ENCODE measurements at regions not wholly inside any gene's neighbourhood (a gene's known extent, or its start where the extent isn't known, plus 50 kb on each side); places are given as distances from the start of the nearest gene placed in this dataset.
"Not testable (repeated sequence)": the region's sequence is repeated elsewhere in the genome, so short reads cannot be mapped to it uniquely, and the experiment has no call there.

- no peaks in the 10 kb centered on the region for H3K9me3 ChIP-seq (replicated peaks in 1 of 11)
- no peak overlapping the region for H3K4me3 ChIP-seq
- H3K27me3 ChIP-seq = no peaks in the 10 kb centered on the region
- H4K20me1 ChIP-seq = no peaks in the 10 kb centered on the region
- no peaks in the 10 kb centered on the region for H3K4me1 ChIP-seq
- no peak overlapping the region for H3K27ac ChIP-seq
- no peaks in the 10 kb centered on the region for H3K36me3 ChIP-seq
- H3K4me2 ChIP-seq = no peak overlapping the region
- TF ChIP-seq Cebpa-rat (IDR thresholded peaks at IDR 0.05) = no peak
- H3K9ac ChIP-seq = no peak overlapping the region
Observed at GRCh38 chr17:22102177-22102576, 409.9 kb downstream of the KCNJ18 start.

GRCh38 chr17:22116720-22117119 is 424.4 kb downstream of the KCNJ18 start:
- H3K4me3 ChIP-seq; H3K9me3 ChIP-seq (replicated peaks in 1 of 11); H3K36me3 ChIP-seq; H3K9ac ChIP-seq; H4K20me1 ChIP-seq; H3K27me3 ChIP-seq; H3K4me2 ChIP-seq; H3K27ac ChIP-seq; H3K4me1 ChIP-seq: not testable (repeated sequence)

GRCh38 chr17:22117401-22117800 is 425.1 kb downstream of the KCNJ18 start:
- H3K9me3 ChIP-seq (replicated peaks in 1 of 11); H3K4me2 ChIP-seq: not testable (repeated sequence)

DNA sequence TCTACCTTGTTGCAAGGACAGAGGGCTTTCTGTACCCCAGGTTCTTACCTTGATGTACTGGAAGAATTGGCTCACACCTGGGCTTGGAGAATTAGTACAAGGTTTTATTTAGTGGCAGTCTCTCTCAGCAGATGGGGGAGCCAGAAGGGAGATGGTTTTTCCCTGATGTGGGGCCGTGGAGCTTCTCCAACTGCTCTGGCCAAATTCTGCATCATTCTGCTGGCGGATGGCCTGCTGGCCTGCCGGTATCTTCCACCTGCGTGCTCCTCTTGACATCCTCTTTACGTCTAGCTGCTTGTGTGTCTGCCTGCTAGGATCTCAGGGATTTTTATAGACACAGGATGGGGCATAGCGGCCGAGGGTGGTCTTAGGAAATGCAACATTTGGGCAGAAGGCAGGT is 426.7 kb downstream of the KCNJ18 start:
- H3K27me3 ChIP-seq = not testable (repeated sequence)

More at GRCh38 chr17:22117401-22117800, 425.1 kb downstream of the KCNJ18 start:
- H3K9ac ChIP-seq, H3K4me1 ChIP-seq, H3K4me3 ChIP-seq, H3K36me3 ChIP-seq, H3K27ac ChIP-seq, H3K27me3 ChIP-seq, H4K20me1 ChIP-seq: not testable (repeated sequence)

GRCh38 chr17:22119751-22120150 is 427.4 kb downstream of the KCNJ18 start:
- H3K36me3 ChIP-seq; H3K4me3 ChIP-seq; H3K9me3 ChIP-seq (replicated peaks in 1 of 11): not testable (repeated sequence)

More for the DNA sequence above, 426.7 kb downstream of the KCNJ18 start:
- H4K20me1 ChIP-seq; H3K4me2 ChIP-seq; H3K27ac ChIP-seq; H3K9me3 ChIP-seq (replicated peaks in 1 of 11); H3K9ac ChIP-seq; H3K4me1 ChIP-seq; H3K36me3 ChIP-seq; H3K4me3 ChIP-seq: not testable (repeated sequence)

GRCh38 chr17:22123536-22124281 is 431.4 kb downstream of the KCNJ18 start:
- Histone ChIP-seq H3K4me2 (no peak overlapping the region), H3K27ac (no peak overlapping the region), H3K4me1 (no peaks in the 10 kb centered on the region), H4K20me1 (no peaks in the 10 kb centered on the region), H3K9ac (no peak overlapping the region), H3K36me3 (no peaks in the 10 kb centered on the region), H3K4me3 (no peak overlapping the region), H3K9me3 (replicated peaks in 1 of 11) (no peaks in the 10 kb centered on the region), H3K27me3 (no peaks in the 10 kb centered on the region)
- no peak for TF ChIP-seq Cebpa-rat (IDR thresholded peaks at IDR 0.05)

More at GRCh38 chr17:22119751-22120150, 427.4 kb downstream of the KCNJ18 start:
- not testable (repeated sequence) for H3K9ac ChIP-seq, H4K20me1 ChIP-seq, H3K4me2 ChIP-seq, H3K27me3 ChIP-seq, H3K27ac ChIP-seq, H3K4me1 ChIP-seq

- H3K4me2 ChIP-seq = no peak overlapping the region
- no peaks in the 10 kb centered on the region for H4K20me1 ChIP-seq
- H3K4me3 ChIP-seq = no peak overlapping the region
- H3K36me3 ChIP-seq = no peaks in the 10 kb centered on the region
- no peaks in the 10 kb centered on the region for H3K27me3 ChIP-seq
- no peak overlapping the region for H3K9ac ChIP-seq
- no peak overlapping the region for H3K27ac ChIP-seq
- no peaks in the 10 kb centered on the region for H3K4me1 ChIP-seq
- H3K9me3 ChIP-seq (replicated peaks in 1 of 11) = no peaks in the 10 kb centered on the region
- no peak for TF ChIP-seq Cebpa-rat (IDR thresholded peaks at IDR 0.05)
Observed at GRCh38 chr17:22128171-22128570, 435.8 kb downstream of the KCNJ18 start.

DNA sequence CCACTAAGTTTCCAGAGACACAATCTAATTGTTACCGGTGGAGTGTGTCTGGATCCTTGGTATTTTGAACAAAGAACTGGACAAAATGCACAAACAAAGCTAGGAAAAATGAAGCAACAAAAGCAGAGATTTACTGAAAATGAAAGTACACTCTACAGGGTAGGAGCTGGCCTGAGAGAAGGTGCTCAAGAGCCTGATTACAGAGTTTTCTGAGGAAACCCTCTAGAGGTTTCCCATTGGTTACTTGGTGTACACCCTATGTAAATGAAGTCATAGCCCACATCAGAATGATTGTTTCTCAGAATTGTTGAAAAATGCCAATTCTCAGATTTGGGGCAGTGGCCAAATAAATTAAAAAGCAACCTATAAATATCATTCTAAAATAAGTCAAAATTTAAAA is 436.4 kb downstream of the KCNJ18 start:
- Histone ChIP-seq H3K4me2 (no peak overlapping the region), H3K4me1 (no peaks in the 10 kb centered on the region), H4K20me1 (no peaks in the 10 kb centered on the region), H3K9ac (no peak overlapping the region), H3K4me3 (no peak overlapping the region), H3K27ac (no peak overlapping the region), H3K27me3 (no peaks in the 10 kb centered on the region), H3K36me3 (no peaks in the 10 kb centered on the region), H3K9me3 (replicated peaks in 1 of 11) (no peaks in the 10 kb centered on the region)
- no peak for TF ChIP-seq Cebpa-rat (IDR thresholded peaks at IDR 0.05)

DNA sequence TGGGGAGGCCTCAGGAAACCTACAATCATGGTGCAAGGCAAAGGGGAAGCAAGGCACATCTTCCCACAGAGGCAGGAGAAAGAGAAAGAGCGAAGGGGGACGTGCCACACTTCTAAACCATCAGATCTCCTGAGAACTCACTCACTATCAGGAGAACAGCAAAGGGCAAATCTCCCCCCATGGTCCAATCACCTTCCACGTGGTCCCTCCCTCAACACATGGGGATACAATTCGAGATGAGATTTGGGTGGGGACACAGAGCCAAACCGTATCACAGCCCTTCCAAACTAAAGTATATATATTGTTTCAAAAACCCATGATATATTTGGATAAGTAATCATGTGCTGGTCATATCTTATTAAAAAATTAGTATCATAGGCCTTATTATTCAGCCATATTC is 437.6 kb downstream of the KCNJ18 start:
- H3K36me3 ChIP-seq; H4K20me1 ChIP-seq; H3K4me1 ChIP-seq; H3K9me3 ChIP-seq (replicated peaks in 1 of 11); H3K9ac ChIP-seq; H3K27ac ChIP-seq; H3K27me3 ChIP-seq; H3K4me2 ChIP-seq; H3K4me3 ChIP-seq: not testable (repeated sequence)

DNA sequence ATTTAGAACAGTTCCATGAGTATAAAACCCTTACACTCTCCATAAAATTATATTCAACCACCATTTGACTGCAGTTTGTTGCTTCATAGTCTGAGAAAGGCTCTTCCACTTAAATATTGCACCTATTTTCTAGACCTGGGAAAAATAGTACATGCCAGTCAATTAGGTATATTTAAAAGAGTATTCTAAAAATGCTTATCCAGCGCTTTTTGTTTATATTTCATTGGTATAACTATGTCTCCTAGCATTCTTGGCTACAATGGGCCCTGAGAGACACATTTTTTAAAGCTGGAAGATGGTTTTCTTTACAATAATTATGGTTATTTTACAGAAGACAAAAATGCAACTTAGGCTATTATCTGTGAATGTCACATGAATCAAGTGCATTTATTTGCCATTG is 439.4 kb downstream of the KCNJ18 start:
- H3K9me3 ChIP-seq (replicated peaks in 1 of 11) = no peaks in the 10 kb centered on the region
- H3K9ac ChIP-seq = no peak overlapping the region
- H3K4me1 ChIP-seq = no peaks in the 10 kb centered on the region
- no peak overlapping the region for H3K4me2 ChIP-seq
- no peaks in the 10 kb centered on the region for H3K36me3 ChIP-seq
- H3K27ac ChIP-seq = no peak overlapping the region
- TF ChIP-seq Cebpa-rat (IDR thresholded peaks at IDR 0.05) = no peak
- no peaks in the 10 kb centered on the region for H4K20me1 ChIP-seq
- H3K4me3 ChIP-seq = no peak overlapping the region
- H3K27me3 ChIP-seq = no peaks in the 10 kb centered on the region

Data from BLaER1 treated with 17β-estradiol and CSF1 and Interleukin-3, amounts not matched to agents 10 nM and 100 nM (cell line).